ENCODE measurements at regions not wholly inside any gene's neighbourhood (a gene's known extent, or its start where the extent isn't known, plus 50 kb on each side); places are given as distances from the start of the nearest gene placed in this dataset.
A peak's percentile ranks its signal among the peaks of the same experiment; 100 is the strongest.

- DNase-seq (ENCODE audit: low read depth in 2 of 2): no peak
- TF ChIP-seq CTCF (IDR thresholded peaks at IDR 0.05; ENCODE audit: low read depth, low read length): no peak
- H3K4me3 ChIP-seq (replicated peaks in 1 of 2; ENCODE audit: low read depth in 2 of 2, low read length in 2 of 2): no peak overlapping the region
These were observed 144.2 kb upstream of the DLGAP1 start for GRCh38 chr18:4599312-4599711.

- DNase-seq (ENCODE audit: low read depth in 2 of 2): no peak
- no peak overlapping the region for H3K4me3 ChIP-seq (replicated peaks in 1 of 2; ENCODE audit: low read depth in 2 of 2, low read length in 2 of 2)
- TF ChIP-seq CTCF (IDR thresholded peaks at IDR 0.05; ENCODE audit: low read depth, low read length): no peak
These were observed 142.2 kb upstream of the DLGAP1 start for GRCh38 chr18:4597301-4597700.

GRCh38 chr18:4593895-4594294 lies 138.8 kb upstream of the DLGAP1 start:
- DNase-seq (ENCODE audit: low read depth in 2 of 2): no peak
- TF ChIP-seq CTCF (IDR thresholded peaks at IDR 0.05; ENCODE audit: low read depth, low read length): no peak

GRCh38 chr18:4593459-4593858 lies 138.4 kb upstream of the DLGAP1 start:
- TF ChIP-seq CTCF (IDR thresholded peaks at IDR 0.05; ENCODE audit: low read depth, low read length): no peak
- no peak for DNase-seq (ENCODE audit: low read depth in 2 of 2)
- no peak overlapping the region for H3K4me3 ChIP-seq (replicated peaks in 1 of 2; ENCODE audit: low read depth in 2 of 2, low read length in 2 of 2)

More at GRCh38 chr18:4593895-4594294, 138.8 kb upstream of the DLGAP1 start:
- H3K4me3 ChIP-seq (replicated peaks in 1 of 2; ENCODE audit: low read depth in 2 of 2, low read length in 2 of 2): no peak overlapping the region

GRCh38 chr18:4589056-4589800 lies 134.1 kb upstream of the DLGAP1 start:
- H3K4me3 ChIP-seq (replicated peaks in 1 of 2; ENCODE audit: low read depth in 2 of 2, low read length in 2 of 2): no peak overlapping the region
- no peak for TF ChIP-seq CTCF (IDR thresholded peaks at IDR 0.05; ENCODE audit: low read depth, low read length)
- no peak for DNase-seq (ENCODE audit: low read depth in 2 of 2)

- H3K4me3 ChIP-seq (replicated peaks in 1 of 2; ENCODE audit: low read depth in 2 of 2, low read length in 2 of 2): no peak overlapping the region
- no peak for TF ChIP-seq CTCF (IDR thresholded peaks at IDR 0.05; ENCODE audit: low read depth, low read length)
- peak in 1 of 2 donors; percentile 0 for DNase-seq (ENCODE audit: low read depth in 2 of 2)
These were observed 132.1 kb upstream of the DLGAP1 start for GRCh38 chr18:4587204-4587603.

GRCh38 chr18:4586731-4587130 lies 131.6 kb upstream of the DLGAP1 start:
- no peak for DNase-seq (ENCODE audit: low read depth in 2 of 2)
- no peak for TF ChIP-seq CTCF (IDR thresholded peaks at IDR 0.05; ENCODE audit: low read depth, low read length)
- H3K4me3 ChIP-seq (replicated peaks in 1 of 2; ENCODE audit: low read depth in 2 of 2, low read length in 2 of 2): no peak overlapping the region

All from cardiac fibroblast (primary cell).